ENCODE measurements at regions not wholly inside any gene's neighbourhood (a gene's known extent, or its start where the extent isn't known, plus 50 kb on each side); places are given as distances from the start of the nearest gene placed in this dataset.

GRCh38 chr15:94845390-94845716 lies 614.0 kb downstream of the MCTP2 start:
- TF ChIP-seq CTCF (IDR thresholded peaks at IDR 0.05) (no peak), POLR2AphosphoS5 (IDR thresholded peaks at IDR 0.05) (no peak)
